Common myeloid progenitor, CD34-positive (primary cell): ENCODE measurements at regions not wholly inside any gene's neighbourhood (a gene's known extent, or its start where the extent isn't known, plus 50 kb on each side); places are given as distances from the start of the nearest gene placed in this dataset.
A peak's percentile ranks its signal among the peaks of the same experiment; 100 is the strongest.

Experiments
- CTCF ChIA-PET: fragments of 350-600 bp; sonication (Branson Sonifier 250); formaldehyde crosslinking; loops from one replicate; lab custom pipeline; 2021; ENCODE audit warnings: antibody characterized with exemption; lab: Charles Lee
- POLR2A ChIA-PET: fragments of 350-600 bp; sonication (Branson Sonifier 250); formaldehyde crosslinking; loops from one replicate; lab custom pipeline; 2021; ENCODE audit warnings: antibody characterized with exemption; lab: Charles Lee
- DNase-seq, 3 donors: peaks; one replicate each; pipeline versions ENCODE4 v3.0.0 to v3.0.0-alpha.2; 2013
- H3K27ac ChIP-seq, 2 experiments: 1 replicate in 1 of 2; 2 replicates in 1 of 2; pipeline ENCODE4 v1.7.0; 2013; ENCODE audit warnings: inconsistent platforms in 2 of 2, low read length in 2 of 2, mild to moderate bottlenecking in 2 of 2, low read depth in 1 of 2, moderate library complexity in 1 of 2; ENCODE audit not compliant: severe bottlenecking in 2 of 2, insufficient read depth in 1 of 2, poor library complexity in 1 of 2
- H3K27me3 ChIP-seq, 5 experiments: replicated peaks in 2 of 5; 1 replicate in 3 of 5; 2 replicates in 2 of 5; pipeline versions ENCODE4 v1.6.1 to v1.7.0; 2013; ENCODE audit warnings: low read length in 4 of 5, mild to moderate bottlenecking in 2 of 5, moderate library complexity in 2 of 5, inconsistent platforms in 1 of 5; ENCODE audit not compliant: insufficient read depth in 5 of 5, control insufficient read depth in 4 of 5
- H3K36me3 ChIP-seq, 4 experiments: 1 replicate in 2 of 4; 2 replicates in 2 of 4; pipeline versions ENCODE4 v1.6.1 to v1.7.0; 2013; ENCODE audit warnings: low read length in 3 of 4, control low read depth in 1 of 4, mild to moderate bottlenecking in 1 of 4; ENCODE audit not compliant: control insufficient read depth in 4 of 4, insufficient read depth in 4 of 4
- H3K4me1 ChIP-seq, 4 experiments: 1 replicate in 3 of 4; 2 replicates in 1 of 4; pipeline versions ENCODE4 v1.6.1 to v1.7.1; 2013; ENCODE audit warnings: low read length in 3 of 4, mild to moderate bottlenecking in 3 of 4, control low read depth in 1 of 4, inconsistent platforms in 1 of 4, moderate library complexity in 1 of 4; ENCODE audit not compliant: control insufficient read depth in 4 of 4, insufficient read depth in 4 of 4; ENCODE audit errors: control extremely low read depth in 1 of 4
- H3K4me3 ChIP-seq, 7 experiments: 1 replicate in 4 of 7; 2 replicates in 3 of 7; pipeline versions ENCODE4 v1.5.1 to v1.7.0; 2013; ENCODE audit warnings: mild to moderate bottlenecking in 7 of 7, low read length in 6 of 7, moderate library complexity in 6 of 7, inconsistent platforms in 2 of 7, low read depth in 2 of 7, control low read depth in 1 of 7; ENCODE audit not compliant: insufficient read depth in 4 of 7, control insufficient read depth in 1 of 7; ENCODE audit errors: extremely low read depth in 1 of 7
- H3K9me3 ChIP-seq, 5 experiments: 1 replicate in 4 of 5; 2 replicates in 1 of 5; pipeline versions ENCODE4 v1.6.1 to v1.7.1; 2013; ENCODE audit warnings: low read length in 4 of 5, mild to moderate bottlenecking in 2 of 5, inconsistent platforms in 1 of 5, low read depth in 1 of 5, moderate library complexity in 1 of 5; ENCODE audit not compliant: control insufficient read depth in 4 of 5, insufficient read depth in 2 of 5; ENCODE audit errors: control extremely low read depth in 1 of 5
- WGBS: methylation state at CpG from one replicate; pipeline ENCODE4 v1.1.5; 2013; ENCODE audit not compliant: insufficient coverage; 5-methylcytosine and 5-hydroxymethylcytosine counted together

GRCh38 chrX:39891781-39892180 lies 206.0 kb downstream of the BCOR start:
- Histone ChIP-seq H3K36me3 (no peaks in the 10 kb centered on the region), H3K4me1 (peaks cover 0 to 29% (median 18%) of the 10 kb centered on the region in 4 experiments), H3K9me3 (no peaks in the 10 kb centered on the region), H3K4me3 (no peak overlapping the region), H3K27me3 (peaks cover 0 to 2% (median 0%) of the 10 kb centered on the region in 5 experiments), H3K27ac (no peak overlapping the region)
- ChIA-PET CTCF (no interaction called here), POLR2A (interaction anchor here (0.6 kb wide), 1 partner anchor 23 kb away, joined by 6 read pairs; no protein-coding TSS in a partner anchor)
- peak in 2 of 3 donors; percentile 53 to 65 for DNase-seq
- WGBS, result 31% methylated on average over 3 of the region's 3 CpGs

GRCh38 chrX:39893417-39894338 lies 204.1 kb downstream of the BCOR start:
- DNase-seq, result peak in 2 of 3 donors; percentile 52 to 59
- H3K9me3 ChIP-seq, result no peaks in the 10 kb centered on the region
- CTCF ChIA-PET, result no interaction called here
- no peaks in the 10 kb centered on the region for H3K36me3 ChIP-seq
- WGBS, result 81% methylated on average over 5 of the region's 12 CpGs
- H3K27ac ChIP-seq, result no peak overlapping the region
- peaks cover 0 to 42% (median 25%) of the 10 kb centered on the region in 4 experiments for H3K4me1 ChIP-seq
- H3K4me3 ChIP-seq, result no peak overlapping the region
- H3K27me3 ChIP-seq, result peaks cover 0 to 5% (median 0%) of the 10 kb centered on the region in 5 experiments
- POLR2A ChIA-PET, result no interaction called here

GRCh38 chrX:39894683-39895082 lies 203.1 kb downstream of the BCOR start:
- DNase-seq, result no peak
- POLR2A ChIA-PET, result no interaction called here
- CTCF ChIA-PET, result no interaction called here
- Histone ChIP-seq H3K9me3 (no peaks in the 10 kb centered on the region), H3K4me3 (no peak overlapping the region), H3K36me3 (no peaks in the 10 kb centered on the region), H3K27ac (no peak overlapping the region), H3K4me1 (peaks cover 0 to 42% (median 25%) of the 10 kb centered on the region in 4 experiments), H3K27me3 (peaks cover 0 to 5% (median 0%) of the 10 kb centered on the region in 5 experiments)
- WGBS, result no CpG with 5 or more reads among the region's 4 CpGs

GRCh38 chrX:39895218-39896110 lies 202.3 kb downstream of the BCOR start:
- no peak for DNase-seq
- H3K36me3 ChIP-seq, result no peaks in the 10 kb centered on the region
- WGBS, result 89% methylated on average over 12 of the region's 18 CpGs
- H3K4me1 ChIP-seq, result peaks cover 0 to 42% (median 25%) of the 10 kb centered on the region in 4 experiments
- H3K4me3 ChIP-seq, result no peak overlapping the region
- H3K27ac ChIP-seq, result no peak overlapping the region
- CTCF ChIA-PET, result no interaction called here
- no peaks in the 10 kb centered on the region for H3K9me3 ChIP-seq
- POLR2A ChIA-PET, result no interaction called here
- H3K27me3 ChIP-seq, result peaks cover 0 to 11% (median 0%) of the 10 kb centered on the region in 5 experiments

- ChIA-PET POLR2A (no interaction called here), CTCF (interaction anchor here (0.8 to 0.9 kb wide), 2 partner anchors 10 to 34 kb away, joined by 3 read pairs; no protein-coding TSS in a partner anchor)
- Histone ChIP-seq H3K4me1 (peaks cover 0 to 34% (median 24%) of the 10 kb centered on the region in 4 experiments), H3K27ac (no peak overlapping the region), H3K36me3 (no peaks in the 10 kb centered on the region), H3K9me3 (no peaks in the 10 kb centered on the region), H3K27me3 (peaks cover 0 to 21% (median 0%) of the 10 kb centered on the region in 5 experiments), H3K4me3 (no peak overlapping the region)
- DNase-seq, result peak in 1 of 3 donors; percentile 27
- 80% methylated on average over 17 of the region's 20 CpGs for WGBS
Observed at GRCh38 chrX:39896951-39897740, 200.6 kb downstream of the BCOR start.

- no peak overlapping the region for H3K27ac ChIP-seq
Observed at GRCh38 chrX:39897741-39898097, 200.0 kb downstream of the BCOR start.

More at GRCh38 chrX:39897741-39898097, 200.0 kb downstream of the BCOR start:
- Histone ChIP-seq H3K4me1 (peaks cover 0 to 34% (median 24%) of the 10 kb centered on the region in 4 experiments), H3K9me3 (no peaks in the 10 kb centered on the region), H3K27me3 (peaks cover 0 to 21% (median 0%) of the 10 kb centered on the region in 5 experiments), H3K36me3 (no peaks in the 10 kb centered on the region), H3K4me3 (no peak overlapping the region)
- CTCF ChIA-PET, result interaction anchor here (0.8 to 0.9 kb wide), 2 partner anchors 11 to 35 kb away, joined by 3 read pairs; no protein-coding TSS in a partner anchor
- POLR2A ChIA-PET, result no interaction called here
- WGBS, result 58% methylated on average over 4 of the region's 6 CpGs
- peak in 2 of 3 donors; percentile 35 to 48 for DNase-seq
